Mesothelial cell of epicardium (in vitro differentiated cells): ENCODE measurements at regions not wholly inside any gene's neighbourhood (a gene's known extent, or its start where the extent isn't known, plus 50 kb on each side); places are given as distances from the start of the nearest gene placed in this dataset.

Experiments used
- DNase-seq, 2 experiments: peaks; one replicate each; pipeline ENCODE4 v3.0.0; 2021; ENCODE audit warnings: low spot score in 2 of 2; ENCODE audit not compliant: unreplicated experiment in 2 of 2
- H3K27ac Mint-ChIP-seq: 2 replicates; pipeline ENCODE4 v1.8.0; 2021; ENCODE audit warnings: mixed read lengths
- H3K27me3 Mint-ChIP-seq: 2 replicates; pipeline ENCODE4 v1.8.0; 2021; ENCODE audit warnings: low read depth, mixed read lengths
- H3K36me3 Mint-ChIP-seq: 2 replicates; pipeline ENCODE4 v1.8.0; 2021; ENCODE audit warnings: mixed read lengths
- H3K4me1 Mint-ChIP-seq: 2 replicates; pipeline ENCODE4 v1.8.0; 2021; ENCODE audit warnings: mixed read lengths
- H3K4me3 Mint-ChIP-seq: 2 replicates; pipeline ENCODE4 v1.8.0; 2021; ENCODE audit warnings: mild to moderate bottlenecking, moderate library complexity, mixed read lengths
- H3K9me3 Mint-ChIP-seq: 2 replicates; pipeline ENCODE4 v1.8.0; 2021; ENCODE audit warnings: mixed read lengths
- TF ChIP-seq, protein P1 (sequence below): fragments of 200-600 bp; sonication (generic); IDR thresholded peaks from one replicate; pipeline ENCODE4 v1.5.0; 2021; ENCODE audit warnings: antibody characterized with exemption; ENCODE audit not compliant: unreplicated experiment

DNA sequence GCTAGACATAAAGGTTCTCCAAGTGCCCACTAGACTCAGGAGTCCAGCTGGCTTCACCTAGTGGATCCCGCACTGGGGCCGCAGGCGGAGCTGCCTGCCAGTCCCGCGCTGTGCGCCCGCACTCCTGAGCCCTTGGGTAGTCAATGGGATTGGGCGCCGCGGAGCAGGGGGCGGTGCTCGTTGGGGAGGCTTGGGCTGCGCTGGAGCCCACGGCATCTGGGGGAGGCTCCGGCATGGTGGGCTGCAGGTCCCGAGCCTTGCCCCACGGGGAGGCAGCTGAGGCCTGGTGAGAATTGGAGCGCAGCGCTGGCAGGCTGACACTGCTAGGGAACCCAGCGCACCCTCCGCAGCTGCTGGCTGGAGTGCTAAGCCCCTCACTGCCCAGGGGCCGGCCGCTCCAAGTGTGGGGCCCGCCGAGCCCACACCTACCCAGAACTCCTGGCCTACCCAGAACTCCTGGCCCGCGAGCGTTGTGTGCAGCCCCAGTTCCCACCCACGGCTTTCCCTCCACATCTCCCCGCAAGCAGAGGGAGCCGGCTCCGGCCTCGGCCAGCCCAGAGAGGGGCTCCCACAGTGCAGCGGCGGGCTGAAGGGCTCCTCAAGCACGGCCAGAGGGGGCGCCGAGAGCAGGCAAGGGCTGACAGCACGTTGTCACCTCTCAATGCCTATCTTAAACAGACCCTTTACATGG lies 260.7 kb upstream of the DMRT1 start:
- no peak overlapping the region for H3K27ac Mint-ChIP-seq

DNA sequence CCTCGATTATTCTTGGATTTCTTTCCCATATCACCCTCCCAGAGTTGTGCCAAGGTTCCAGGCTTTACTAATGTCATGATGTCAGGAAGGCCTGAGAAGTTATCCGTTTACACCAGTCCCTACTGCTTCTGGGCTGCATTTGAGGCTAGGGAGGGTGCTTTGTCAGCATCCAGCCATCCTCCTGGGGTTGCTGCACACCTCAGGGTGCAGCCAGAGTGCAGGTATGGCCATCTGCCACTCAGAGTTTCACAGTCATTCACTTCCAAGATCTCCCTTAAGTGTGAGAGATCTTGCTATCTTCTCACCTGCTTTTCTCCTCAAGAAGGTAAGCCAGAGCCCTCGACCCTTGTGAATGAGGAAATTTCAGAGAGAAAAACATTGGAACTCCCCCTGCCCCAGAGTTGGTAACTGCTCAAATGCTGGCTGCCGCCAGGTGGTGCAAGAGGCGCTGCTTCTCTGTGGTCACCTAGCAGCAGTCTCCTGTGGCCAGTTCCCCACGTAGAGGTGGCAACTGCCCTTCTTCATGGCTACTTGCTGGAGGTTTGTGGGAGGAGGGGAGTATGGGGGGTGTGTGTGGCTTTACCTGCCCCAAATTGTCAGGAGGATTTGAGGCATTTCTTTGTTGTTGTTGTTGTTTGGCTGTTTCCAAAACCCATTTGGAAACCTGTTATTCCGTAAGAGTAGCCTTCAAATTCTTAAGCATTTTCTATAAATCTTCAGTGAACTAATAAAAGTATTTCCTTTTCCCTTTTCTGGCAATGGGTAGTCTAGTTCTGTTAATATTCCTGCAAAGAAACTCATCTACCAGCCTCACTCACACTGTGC lies 259.6 kb upstream of the DMRT1 start:
- peaks cover under 1% of the 10 kb centered on the region for H3K9me3 Mint-ChIP-seq
- H3K4me1 Mint-ChIP-seq = peaks cover 29% of the 10 kb centered on the region
- peaks cover 8% of the 10 kb centered on the region for H3K36me3 Mint-ChIP-seq
- H3K4me3 Mint-ChIP-seq = no peak overlapping the region
- H3K27me3 Mint-ChIP-seq = no peaks in the 10 kb centered on the region
- TF ChIP-seq, protein P1, sequence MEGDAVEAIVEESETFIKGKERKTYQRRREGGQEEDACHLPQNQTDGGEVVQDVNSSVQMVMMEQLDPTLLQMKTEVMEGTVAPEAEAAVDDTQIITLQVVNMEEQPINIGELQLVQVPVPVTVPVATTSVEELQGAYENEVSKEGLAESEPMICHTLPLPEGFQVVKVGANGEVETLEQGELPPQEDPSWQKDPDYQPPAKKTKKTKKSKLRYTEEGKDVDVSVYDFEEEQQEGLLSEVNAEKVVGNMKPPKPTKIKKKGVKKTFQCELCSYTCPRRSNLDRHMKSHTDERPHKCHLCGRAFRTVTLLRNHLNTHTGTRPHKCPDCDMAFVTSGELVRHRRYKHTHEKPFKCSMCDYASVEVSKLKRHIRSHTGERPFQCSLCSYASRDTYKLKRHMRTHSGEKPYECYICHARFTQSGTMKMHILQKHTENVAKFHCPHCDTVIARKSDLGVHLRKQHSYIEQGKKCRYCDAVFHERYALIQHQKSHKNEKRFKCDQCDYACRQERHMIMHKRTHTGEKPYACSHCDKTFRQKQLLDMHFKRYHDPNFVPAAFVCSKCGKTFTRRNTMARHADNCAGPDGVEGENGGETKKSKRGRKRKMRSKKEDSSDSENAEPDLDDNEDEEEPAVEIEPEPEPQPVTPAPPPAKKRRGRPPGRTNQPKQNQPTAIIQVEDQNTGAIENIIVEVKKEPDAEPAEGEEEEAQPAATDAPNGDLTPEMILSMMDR = peak; percentile 40
- no peak for DNase-seq
- peak overlapping the region; percentile 76 for H3K27ac Mint-ChIP-seq

More for the DNA sequence above, 260.7 kb upstream of the DMRT1 start:
- H3K27me3 Mint-ChIP-seq = no peaks in the 10 kb centered on the region
- H3K4me1 Mint-ChIP-seq = peaks cover 31% of the 10 kb centered on the region
- peaks cover 3% of the 10 kb centered on the region for H3K9me3 Mint-ChIP-seq
- H3K36me3 Mint-ChIP-seq = peaks cover 10% of the 10 kb centered on the region
- TF ChIP-seq, protein P1 = no peak
- no peak overlapping the region for H3K4me3 Mint-ChIP-seq
- no peak for DNase-seq

DNA sequence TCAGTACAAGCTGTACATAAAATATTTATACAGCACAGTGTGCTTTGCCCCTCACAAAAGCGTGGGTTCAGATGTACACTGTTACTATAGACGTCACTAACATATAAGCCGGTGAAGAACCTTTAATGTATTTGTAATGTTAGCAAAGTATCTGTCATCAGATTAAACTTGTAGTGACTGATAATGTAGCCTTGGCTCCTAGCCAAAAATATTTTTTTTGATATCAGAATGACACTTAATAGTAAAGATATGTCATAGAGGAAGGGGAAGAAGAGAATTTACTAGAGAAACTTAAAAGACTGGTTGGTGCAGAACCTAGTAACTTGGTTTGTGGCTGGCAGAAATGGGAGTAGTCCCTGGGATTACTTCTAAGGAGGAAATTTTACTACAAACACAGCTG lies 258.7 kb upstream of the DMRT1 start:
- TF ChIP-seq, protein P1 = no peak
- Mint-ChIP-seq H3K4me3 (no peak overlapping the region), H3K4me1 (peaks cover 31% of the 10 kb centered on the region), H3K27me3 (no peaks in the 10 kb centered on the region), H3K9me3 (no peaks in the 10 kb centered on the region), H3K27ac (peak overlapping the region; percentile 76), H3K36me3 (peaks cover 5% of the 10 kb centered on the region)
- DNase-seq = no peak

DNA sequence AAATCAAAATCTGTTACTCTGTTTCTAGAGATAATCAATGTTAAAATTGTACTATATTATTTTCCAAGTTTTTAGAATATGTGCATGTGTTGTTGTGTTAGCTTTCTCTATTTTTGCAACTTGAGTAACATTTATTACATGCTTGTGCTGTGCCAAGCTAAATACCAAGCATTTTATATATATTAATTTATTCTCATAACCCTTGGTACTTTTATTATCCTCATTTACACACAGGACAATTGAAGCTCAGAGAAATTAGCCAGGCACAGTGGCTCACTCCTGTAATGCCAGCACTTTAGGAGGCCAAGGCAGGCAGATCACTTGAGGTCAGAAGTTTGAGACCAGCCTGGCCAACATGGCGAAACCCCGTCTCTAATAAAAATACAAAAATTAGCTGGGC lies 254.0 kb upstream of the DMRT1 start:
- Mint-ChIP-seq H3K36me3 (no peaks in the 10 kb centered on the region), H3K27me3 (no peaks in the 10 kb centered on the region), H3K9me3 (no peaks in the 10 kb centered on the region), H3K4me3 (no peak overlapping the region), H3K4me1 (peaks cover 44% of the 10 kb centered on the region), H3K27ac (no peak overlapping the region)
- TF ChIP-seq, protein P1 = no peak
- DNase-seq = no peak

DNA sequence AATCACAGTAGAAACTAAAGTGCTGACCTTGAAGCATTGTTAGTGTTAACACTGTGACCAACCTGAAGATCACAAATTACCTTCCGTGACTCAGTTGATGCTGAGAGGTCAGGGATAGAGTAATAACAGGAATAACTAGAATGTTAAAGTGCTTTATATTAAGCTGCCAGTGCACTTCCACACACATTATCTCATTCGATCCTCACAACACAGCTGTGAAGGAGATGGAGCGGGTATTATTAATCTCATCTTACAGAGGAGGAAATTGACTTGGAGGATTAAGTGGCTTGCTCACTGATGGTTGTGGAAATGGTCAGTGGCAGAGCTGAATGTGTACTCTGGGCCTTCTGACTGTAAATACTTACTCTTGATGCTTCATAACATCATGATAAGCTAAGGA lies 252.5 kb upstream of the DMRT1 start:
- Mint-ChIP-seq H3K4me1 (peaks cover 41% of the 10 kb centered on the region), H3K36me3 (no peaks in the 10 kb centered on the region), H3K27me3 (no peaks in the 10 kb centered on the region), H3K9me3 (no peaks in the 10 kb centered on the region), H3K4me3 (no peak overlapping the region), H3K27ac (peak overlapping the region; percentile 82)
- no peak for DNase-seq
- TF ChIP-seq, protein P1 = no peak
